ENCODE measurements at regions not wholly inside any gene's neighbourhood (a gene's known extent, or its start where the extent isn't known, plus 50 kb on each side); places are given as distances from the start of the nearest gene placed in this dataset.

DNA sequence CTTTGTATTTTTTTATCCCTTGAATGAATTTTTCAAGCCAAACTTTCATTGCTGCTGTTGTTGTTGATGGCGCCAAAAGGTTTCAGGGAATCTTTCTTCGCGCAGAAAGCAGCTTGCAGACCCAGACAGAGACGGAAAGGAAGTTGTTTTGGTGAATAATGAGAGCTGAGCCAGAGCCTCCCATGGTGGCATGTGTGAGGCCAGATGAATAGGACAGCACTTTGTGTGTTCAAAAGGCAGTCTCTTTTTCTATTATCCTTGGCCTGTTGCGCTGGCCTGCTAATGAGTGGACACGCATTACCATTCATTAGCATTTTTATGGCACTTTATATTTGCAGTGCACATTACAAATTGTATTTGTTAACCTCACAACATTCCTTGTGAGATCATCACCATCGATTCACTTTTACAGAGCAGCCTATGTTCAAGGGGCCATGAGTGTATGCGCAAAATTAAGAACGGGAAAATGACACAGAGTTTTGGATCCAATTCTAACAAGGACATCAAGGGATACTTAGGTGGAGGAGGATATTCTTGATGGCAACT is 754.7 kb downstream of the BCL11A start:
- TF ChIP-seq, protein P1, sequence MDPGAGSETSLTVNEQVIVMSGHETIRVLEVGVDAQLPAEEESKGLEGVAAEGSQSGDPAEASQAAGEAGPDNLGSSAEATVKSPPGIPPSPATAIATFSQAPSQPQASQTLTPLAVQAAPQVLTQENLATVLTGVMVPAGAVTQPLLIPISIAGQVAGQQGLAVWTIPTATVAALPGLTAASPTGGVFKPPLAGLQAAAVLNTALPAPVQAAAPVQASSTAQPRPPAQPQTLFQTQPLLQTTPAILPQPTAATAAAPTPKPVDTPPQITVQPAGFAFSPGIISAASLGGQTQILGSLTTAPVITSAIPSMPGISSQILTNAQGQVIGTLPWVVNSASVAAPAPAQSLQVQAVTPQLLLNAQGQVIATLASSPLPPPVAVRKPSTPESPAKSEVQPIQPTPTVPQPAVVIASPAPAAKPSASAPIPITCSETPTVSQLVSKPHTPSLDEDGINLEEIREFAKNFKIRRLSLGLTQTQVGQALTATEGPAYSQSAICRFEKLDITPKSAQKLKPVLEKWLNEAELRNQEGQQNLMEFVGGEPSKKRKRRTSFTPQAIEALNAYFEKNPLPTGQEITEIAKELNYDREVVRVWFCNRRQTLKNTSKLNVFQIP (CRISPR knock-in tag; IDR thresholded peaks at IDR 0.05; ENCODE audit: borderline replicate concordance, low read depth): no peak
- no peak for TF ChIP-seq CSDC2 (CRISPR knock-in tag; IDR thresholded peaks at IDR 0.05)
- TF ChIP-seq ZFP3 (CRISPR knock-in tag; IDR thresholded peaks at IDR 0.05): no peak
- no peak for TF ChIP-seq ZFP30 (CRISPR knock-in tag; IDR thresholded peaks at IDR 0.05)
- no peak for TF ChIP-seq ZC3H10 (CRISPR knock-in tag; IDR thresholded peaks at IDR 0.05)
- TF ChIP-seq PPARA (CRISPR knock-in tag; IDR thresholded peaks at IDR 0.05; ENCODE audit: borderline replicate concordance): no peak
- TF ChIP-seq ARNTL (CRISPR knock-in tag; IDR thresholded peaks at IDR 0.05; ENCODE audit: borderline replicate concordance, low read depth): no peak
- TF ChIP-seq RARB (CRISPR knock-in tag; IDR thresholded peaks at IDR 0.05): no peak
- no peak for TF ChIP-seq SNAI2 (CRISPR knock-in tag; IDR thresholded peaks at IDR 0.05)
- TF ChIP-seq GLIS3 (CRISPR knock-in tag; IDR thresholded peaks at IDR 0.05): no peak
- TF ChIP-seq, protein P2, sequence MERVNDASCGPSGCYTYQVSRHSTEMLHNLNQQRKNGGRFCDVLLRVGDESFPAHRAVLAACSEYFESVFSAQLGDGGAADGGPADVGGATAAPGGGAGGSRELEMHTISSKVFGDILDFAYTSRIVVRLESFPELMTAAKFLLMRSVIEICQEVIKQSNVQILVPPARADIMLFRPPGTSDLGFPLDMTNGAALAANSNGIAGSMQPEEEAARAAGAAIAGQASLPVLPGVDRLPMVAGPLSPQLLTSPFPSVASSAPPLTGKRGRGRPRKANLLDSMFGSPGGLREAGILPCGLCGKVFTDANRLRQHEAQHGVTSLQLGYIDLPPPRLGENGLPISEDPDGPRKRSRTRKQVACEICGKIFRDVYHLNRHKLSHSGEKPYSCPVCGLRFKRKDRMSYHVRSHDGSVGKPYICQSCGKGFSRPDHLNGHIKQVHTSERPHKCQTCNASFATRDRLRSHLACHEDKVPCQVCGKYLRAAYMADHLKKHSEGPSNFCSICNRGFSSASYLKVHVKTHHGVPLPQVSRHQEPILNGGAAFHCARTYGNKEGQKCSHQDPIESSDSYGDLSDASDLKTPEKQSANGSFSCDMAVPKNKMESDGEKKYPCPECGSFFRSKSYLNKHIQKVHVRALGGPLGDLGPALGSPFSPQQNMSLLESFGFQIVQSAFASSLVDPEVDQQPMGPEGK (CRISPR knock-in tag; IDR thresholded peaks at IDR 0.05; ENCODE audit: borderline replicate concordance): no peak
- TF ChIP-seq ZNF70 (CRISPR knock-in tag; IDR thresholded peaks at IDR 0.05): no peak
